ENCODE measurements at regions not wholly inside any gene's neighbourhood (a gene's known extent, or its start where the extent isn't known, plus 50 kb on each side); places are given as distances from the start of the nearest gene placed in this dataset.

DNA sequence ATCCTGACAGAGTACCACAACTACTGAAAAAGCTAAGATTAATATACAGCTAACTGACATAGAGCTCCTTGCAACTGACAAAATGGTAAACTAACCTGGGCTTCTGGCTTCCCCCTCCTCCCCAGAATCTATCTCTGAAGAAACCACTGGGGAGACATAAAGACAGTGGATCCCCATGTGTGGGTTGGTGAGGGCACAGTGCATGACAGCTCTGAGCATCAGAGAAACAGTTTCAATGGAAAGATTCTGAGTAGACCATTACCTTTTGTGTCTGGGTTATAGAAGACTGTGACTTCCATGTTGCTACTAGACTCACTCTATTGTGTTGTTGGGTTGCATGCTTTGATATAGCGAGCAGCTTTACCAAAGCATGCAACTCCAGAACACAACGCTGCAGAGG, 247.4 kb downstream of the EFCAB11 start:
- TF ChIP-seq POLR2A (conservative IDR thresholded peaks at IDR 0.05) = no peak
- TF ChIP-seq MNT (conservative IDR thresholded peaks at IDR 0.05) = no peak
- no peak for TF ChIP-seq ELF4 (CRISPR knock-in tag; IDR thresholded peaks at IDR 0.05)
- TF ChIP-seq, protein P1, sequence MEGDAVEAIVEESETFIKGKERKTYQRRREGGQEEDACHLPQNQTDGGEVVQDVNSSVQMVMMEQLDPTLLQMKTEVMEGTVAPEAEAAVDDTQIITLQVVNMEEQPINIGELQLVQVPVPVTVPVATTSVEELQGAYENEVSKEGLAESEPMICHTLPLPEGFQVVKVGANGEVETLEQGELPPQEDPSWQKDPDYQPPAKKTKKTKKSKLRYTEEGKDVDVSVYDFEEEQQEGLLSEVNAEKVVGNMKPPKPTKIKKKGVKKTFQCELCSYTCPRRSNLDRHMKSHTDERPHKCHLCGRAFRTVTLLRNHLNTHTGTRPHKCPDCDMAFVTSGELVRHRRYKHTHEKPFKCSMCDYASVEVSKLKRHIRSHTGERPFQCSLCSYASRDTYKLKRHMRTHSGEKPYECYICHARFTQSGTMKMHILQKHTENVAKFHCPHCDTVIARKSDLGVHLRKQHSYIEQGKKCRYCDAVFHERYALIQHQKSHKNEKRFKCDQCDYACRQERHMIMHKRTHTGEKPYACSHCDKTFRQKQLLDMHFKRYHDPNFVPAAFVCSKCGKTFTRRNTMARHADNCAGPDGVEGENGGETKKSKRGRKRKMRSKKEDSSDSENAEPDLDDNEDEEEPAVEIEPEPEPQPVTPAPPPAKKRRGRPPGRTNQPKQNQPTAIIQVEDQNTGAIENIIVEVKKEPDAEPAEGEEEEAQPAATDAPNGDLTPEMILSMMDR (IDR thresholded peaks at IDR 0.05 in 2 of 3, conservative IDR thresholded peaks at IDR 0.05 in 1 of 3; ENCODE audit: insufficient read depth in 2 of 3, low read depth in 1 of 3, low read length in 3 of 3) = no peak
